Endodermal cell (in vitro differentiated cells): ENCODE measurements at regions not wholly inside any gene's neighbourhood (a gene's known extent, or its start where the extent isn't known, plus 50 kb on each side); places are given as distances from the start of the nearest gene placed in this dataset.

ENCODE experiments used
- DNase-seq: peaks from one replicate; pipeline ENCODE4 v3.0.0-alpha.2; 2017
- H3K27ac ChIP-seq: 2 replicates; pipeline ENCODE4 v1.5.1; 2013; ENCODE audit warnings: mild to moderate bottlenecking, low read depth, low read length, moderate library complexity
- H3K27me3 ChIP-seq: 2 replicates; pipeline ENCODE4 v1.6.1; 2013; ENCODE audit warnings: mild to moderate bottlenecking, low read length, moderate library complexity; ENCODE audit not compliant: insufficient read depth, control insufficient read depth, poor library complexity, severe bottlenecking
- H3K36me3 ChIP-seq: 2 replicates; pipeline ENCODE4 v1.7.0; 2013; ENCODE audit warnings: mild to moderate bottlenecking, low read length, moderate library complexity; ENCODE audit not compliant: control insufficient read depth, insufficient read depth
- H3K4me1 ChIP-seq: one replicate; pipeline ENCODE4 v1.7.0; 2013; ENCODE audit warnings: low read length; ENCODE audit not compliant: control insufficient read depth, insufficient read depth
- H3K4me3 ChIP-seq: 2 replicates; pipeline ENCODE4 v1.5.1; 2013; ENCODE audit warnings: mild to moderate bottlenecking, low read length, moderate library complexity
- H3K9ac ChIP-seq: 2 replicates; pipeline ENCODE4 v1.6.1; 2013; ENCODE audit warnings: mild to moderate bottlenecking, low read length, moderate library complexity; ENCODE audit not compliant: poor library complexity, severe bottlenecking; ENCODE audit errors: extremely low read depth
- H3K9me3 ChIP-seq: 2 replicates; pipeline ENCODE4 v1.6.1; 2013; ENCODE audit warnings: mild to moderate bottlenecking, low read length, moderate library complexity; ENCODE audit not compliant: control insufficient read depth
- H3K27ac Mint-ChIP-seq: 2 replicates; pipeline ENCODE4 v1.8.0; 2020; ENCODE audit warnings: mixed read lengths
- H3K27me3 Mint-ChIP-seq: 2 replicates; pipeline ENCODE4 v1.8.0; 2021; ENCODE audit warnings: mild to moderate bottlenecking, mixed read lengths; ENCODE audit not compliant: insufficient read depth
- H3K36me3 Mint-ChIP-seq: 2 replicates; pipeline ENCODE4 v1.8.0; 2020; ENCODE audit warnings: low read depth, mixed read lengths
- H3K4me1 Mint-ChIP-seq: 2 replicates; pipeline ENCODE4 v1.8.0; 2020; ENCODE audit warnings: mixed read lengths
- H3K4me3 Mint-ChIP-seq: 2 replicates; pipeline ENCODE4 v1.8.0; 2020; ENCODE audit warnings: mild to moderate bottlenecking, moderate library complexity, mixed read lengths
- H3K9me3 Mint-ChIP-seq: 2 replicates; pipeline ENCODE4 v1.8.0; 2020; ENCODE audit warnings: mild to moderate bottlenecking, mixed read lengths
- CTCF ChIP-seq: fragments of 200-600 bp; sonication (generic); conservative IDR thresholded peaks from 2 replicates; pipeline ENCODE4 v1.5.0; 2021; ENCODE audit warnings: antibody characterized with exemption, mild to moderate bottlenecking
- WGBS, 2 experiments: methylation state at CpG; one replicate each; pipeline versions ENCODE4 v1.1.5 to v1.1.7; 2013; ENCODE audit warnings: missing lambda C conversion rate in 2 of 2, mixed read lengths in 1 of 2; ENCODE audit not compliant: insufficient coverage in 1 of 2, insufficient read length in 1 of 2; 5-methylcytosine and 5-hydroxymethylcytosine counted together

- Mint-ChIP-seq H3K9me3 (peaks cover 57% of the 10 kb centered on the region), H3K4me3 (no peak overlapping the region), H3K36me3 (no peaks in the 10 kb centered on the region), H3K4me1 (peaks cover 3% of the 10 kb centered on the region), H3K27ac (no peak overlapping the region), H3K27me3 (peaks cover 17% of the 10 kb centered on the region)
- DNase-seq: no peak
- no peak overlapping the region for H3K27ac ChIP-seq
- H3K4me1 ChIP-seq: no peaks in the 10 kb centered on the region
- H3K27me3 ChIP-seq: no peaks in the 10 kb centered on the region
- 92 to 96% methylated on average over 3 to 5 of the region's 5 CpGs for WGBS, 2 experiments
- H3K9ac ChIP-seq: no peak overlapping the region
- TF ChIP-seq CTCF: no peak
- no peak overlapping the region for H3K4me3 ChIP-seq
- no peaks in the 10 kb centered on the region for H3K9me3 ChIP-seq
- no peaks in the 10 kb centered on the region for H3K36me3 ChIP-seq
These were observed 115.6 kb upstream of the NALF2 start for GRCh38 chrX:69388526-69388925.

DNA sequence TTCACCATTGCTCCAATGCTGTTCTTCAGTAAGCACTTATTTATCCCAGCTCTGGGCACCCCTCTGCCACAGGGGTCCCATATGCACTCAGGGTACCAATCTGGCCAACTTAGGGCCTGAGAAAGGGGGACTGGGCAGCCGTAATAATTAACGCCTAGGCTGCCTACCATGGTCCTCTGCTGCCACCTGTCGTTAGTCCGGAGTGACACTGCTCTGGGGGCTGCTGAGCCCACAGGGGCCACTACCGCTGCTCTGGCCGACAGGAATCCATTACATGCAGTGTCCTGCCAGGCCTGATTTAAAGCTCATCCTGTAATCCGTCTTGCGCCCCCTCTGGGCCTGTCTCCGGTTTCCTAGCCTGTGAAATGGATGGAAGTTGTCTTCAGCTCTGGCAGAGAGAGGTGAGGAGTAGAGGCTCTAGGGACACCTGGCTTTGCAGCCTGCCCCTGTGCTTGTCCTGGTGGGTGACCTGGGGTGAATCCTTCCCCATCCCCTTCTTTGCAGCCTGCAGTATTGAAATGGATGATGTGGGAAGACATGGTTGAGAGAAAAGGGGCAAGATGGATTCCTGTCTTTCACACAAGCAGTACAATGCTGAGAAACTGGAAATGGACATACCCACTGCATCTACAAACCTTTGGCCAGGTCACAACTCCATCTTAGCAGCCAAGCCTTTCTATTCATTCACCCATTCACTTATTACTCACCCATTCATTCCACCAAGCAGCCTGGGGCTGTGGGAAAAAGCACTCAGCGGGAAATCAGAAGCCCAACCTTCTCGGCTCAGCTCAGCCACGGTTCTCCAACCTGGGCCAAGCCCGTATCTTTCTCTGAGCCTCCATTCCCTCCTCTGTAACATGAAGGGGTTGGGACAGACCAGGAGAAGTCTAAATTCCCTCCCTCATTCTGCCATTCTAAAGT is 116.3 kb upstream of the NALF2 start:
- Histone ChIP-seq H3K9me3 (no peaks in the 10 kb centered on the region), H3K9ac (no peak overlapping the region), H3K27ac (no peak overlapping the region), H3K36me3 (no peaks in the 10 kb centered on the region), H3K27me3 (no peaks in the 10 kb centered on the region), H3K4me3 (no peak overlapping the region), H3K4me1 (no peaks in the 10 kb centered on the region)
- TF ChIP-seq CTCF: peak; percentile 88
- peak; percentile 93 for DNase-seq
- WGBS, 2 experiments: 25% methylated on average over 13 of the region's 13 CpGs; no CpG with 5 or more reads in 1 of the 2 experiments
- Mint-ChIP-seq H3K27me3 (peaks cover 16% of the 10 kb centered on the region), H3K4me3 (no peak overlapping the region), H3K9me3 (peaks cover 54% of the 10 kb centered on the region), H3K27ac (no peak overlapping the region), H3K36me3 (no peaks in the 10 kb centered on the region), H3K4me1 (peaks cover 3% of the 10 kb centered on the region)

GRCh38 chrX:69386681-69387080 is 117.4 kb upstream of the NALF2 start:
- no peaks in the 10 kb centered on the region for H3K36me3 ChIP-seq
- no peak overlapping the region for H3K27ac ChIP-seq
- H3K9ac ChIP-seq: no peak overlapping the region
- Mint-ChIP-seq H3K36me3 (no peaks in the 10 kb centered on the region), H3K9me3 (peaks cover 54% of the 10 kb centered on the region), H3K4me1 (peaks cover 3% of the 10 kb centered on the region), H3K4me3 (no peak overlapping the region), H3K27me3 (peaks cover 13% of the 10 kb centered on the region), H3K27ac (no peak overlapping the region)
- H3K4me3 ChIP-seq: no peak overlapping the region
- no peaks in the 10 kb centered on the region for H3K9me3 ChIP-seq
- 95% methylated on average over 2 of the region's 2 CpGs; no CpG with 5 or more reads in 1 of the 2 experiments for WGBS, 2 experiments
- H3K27me3 ChIP-seq: no peaks in the 10 kb centered on the region
- no peak for TF ChIP-seq CTCF
- no peaks in the 10 kb centered on the region for H3K4me1 ChIP-seq
- DNase-seq: no peak
